NCI-H2081 treated with DMSO at 0.1 percent for 48 hours (cell line): ENCODE measurements at regions not wholly inside any gene's neighbourhood (a gene's known extent, or its start where the extent isn't known, plus 50 kb on each side); places are given as distances from the start of the nearest gene placed in this dataset.

ENCODE experiments used
- DNase-seq: peaks from one replicate; lab custom pipeline; 2025; lab: John Stamatoyannopoulos, UW

- no peak for DNase-seq
Measured at GRCh38 chr4:108527723-108528122, 92.7 kb upstream of the RPL34 start.

- DNase-seq: no peak
Measured at GRCh38 chr4:108520807-108521206, 99.6 kb upstream of the RPL34 start.

- no peak for DNase-seq
Measured at GRCh38 chr4:108519911-108520601, 100.3 kb upstream of the RPL34 start.

- DNase-seq: no peak
Measured at GRCh38 chr4:108519208-108519833, 101.1 kb upstream of the RPL34 start.

GRCh38 chr4:108512615-108513505 lies 107.5 kb upstream of the RPL34 start:
- DNase-seq: no peak

- no peak for DNase-seq
Measured at GRCh38 chr4:108511618-108512017, 108.8 kb upstream of the RPL34 start.

GRCh38 chr4:108502356-108502755 lies 118.0 kb upstream of the RPL34 start:
- DNase-seq: no peak

- no peak for DNase-seq
Measured at GRCh38 chr4:108498925-108499324, 121.5 kb upstream of the RPL34 start.

GRCh38 chr4:108493596-108493931 lies 126.8 kb upstream of the RPL34 start:
- DNase-seq: no peak

- no peak for DNase-seq
Measured at GRCh38 chr4:108492816-108493595, 127.4 kb upstream of the RPL34 start.

- no peak for DNase-seq
Measured at GRCh38 chr4:108488865-108489264, 131.5 kb upstream of the RPL34 start.

GRCh38 chr4:108486046-108486445 lies 134.3 kb upstream of the RPL34 start:
- no peak for DNase-seq

- DNase-seq: no peak
Measured at GRCh38 chr4:108484187-108484586, 136.2 kb upstream of the RPL34 start.

- no peak for DNase-seq
Measured at GRCh38 chr4:108483650-108484049, 136.7 kb upstream of the RPL34 start.

- DNase-seq: no peak
Measured at GRCh38 chr4:108483079-108483478, 137.3 kb upstream of the RPL34 start.

- DNase-seq: no peak
Measured at GRCh38 chr4:108480881-108481280, 139.5 kb upstream of the RPL34 start.

GRCh38 chr4:108477527-108478108 lies 142.8 kb upstream of the RPL34 start:
- no peak for DNase-seq

- DNase-seq: no peak
Measured at GRCh38 chr4:108473163-108473720, 147.1 kb upstream of the RPL34 start.

GRCh38 chr4:108466936-108467902 lies 153.2 kb upstream of the RPL34 start:
- no peak for DNase-seq

- DNase-seq: no peak
Measured at GRCh38 chr4:108465886-108466500, 154.4 kb upstream of the RPL34 start.
